NCI-H1105 treated with DMSO at 0.1 percent for 48 hours (cell line): ENCODE measurements at regions not wholly inside any gene's neighbourhood (a gene's known extent, or its start where the extent isn't known, plus 50 kb on each side); places are given as distances from the start of the nearest gene placed in this dataset.

Source experiments
- DNase-seq: peaks from one replicate; lab custom pipeline; 2025; lab: John Stamatoyannopoulos, UW

- no peak for DNase-seq
Observed at GRCh38 chr18:10033016-10033399, 119.2 kb downstream of the VAPA start.

- DNase-seq: no peak
Observed at GRCh38 chr18:10035281-10035991, 121.6 kb downstream of the VAPA start.

GRCh38 chr18:10036479-10036878, 122.7 kb downstream of the VAPA start:
- DNase-seq: no peak

- no peak for DNase-seq
Observed at GRCh38 chr18:10037181-10037580, 123.4 kb downstream of the VAPA start.

GRCh38 chr18:10038268-10038667, 124.5 kb downstream of the VAPA start:
- DNase-seq: no peak

- DNase-seq: no peak
Observed at GRCh38 chr18:10040287-10041011, 126.6 kb downstream of the VAPA start.

- no peak for DNase-seq
Observed at GRCh38 chr18:10041180-10041579, 127.4 kb downstream of the VAPA start.

- no peak for DNase-seq
Observed at GRCh38 chr18:10042492-10042891, 128.7 kb downstream of the VAPA start.

- no peak for DNase-seq
Observed at GRCh38 chr18:10044054-10044453, 130.2 kb downstream of the VAPA start.

GRCh38 chr18:10045296-10045891, 131.6 kb downstream of the VAPA start:
- no peak for DNase-seq

- no peak for DNase-seq
Observed at GRCh38 chr18:10046178-10046807, 132.5 kb downstream of the VAPA start.

- DNase-seq: no peak
Observed at GRCh38 chr18:10047237-10047636, 133.4 kb downstream of the VAPA start.

- DNase-seq: no peak
Observed at GRCh38 chr18:10049747-10050146, 135.9 kb downstream of the VAPA start.

GRCh38 chr18:10050956-10051355, 137.1 kb downstream of the VAPA start:
- DNase-seq: no peak

- DNase-seq: no peak
Observed at GRCh38 chr18:10051877-10052631, 138.2 kb downstream of the VAPA start.

GRCh38 chr18:10052871-10053270, 139.1 kb downstream of the VAPA start:
- DNase-seq: no peak

GRCh38 chr18:10053861-10054260, 140.0 kb downstream of the VAPA start:
- no peak for DNase-seq

GRCh38 chr18:10054366-10054765, 140.6 kb downstream of the VAPA start:
- no peak for DNase-seq

GRCh38 chr18:10055125-10055750, 141.4 kb downstream of the VAPA start:
- no peak for DNase-seq

- DNase-seq: no peak
Observed at GRCh38 chr18:10056506-10056905, 142.7 kb downstream of the VAPA start.

GRCh38 chr18:10057401-10057893, 143.6 kb downstream of the VAPA start:
- DNase-seq: no peak
